DMS114 treated with DMSO at 0.1 percent for 48 hours (cell line): ENCODE measurements at regions not wholly inside any gene's neighbourhood (a gene's known extent, or its start where the extent isn't known, plus 50 kb on each side); places are given as distances from the start of the nearest gene placed in this dataset.

Experiments used
- DNase-seq: peaks from one replicate; lab custom pipeline; 2025; ENCODE audit not compliant: unreplicated experiment; lab: John Stamatoyannopoulos, UW

GRCh38 chr15:91471468-91471867 is 371.4 kb downstream of the SV2B start:
- no peak for DNase-seq

DNA sequence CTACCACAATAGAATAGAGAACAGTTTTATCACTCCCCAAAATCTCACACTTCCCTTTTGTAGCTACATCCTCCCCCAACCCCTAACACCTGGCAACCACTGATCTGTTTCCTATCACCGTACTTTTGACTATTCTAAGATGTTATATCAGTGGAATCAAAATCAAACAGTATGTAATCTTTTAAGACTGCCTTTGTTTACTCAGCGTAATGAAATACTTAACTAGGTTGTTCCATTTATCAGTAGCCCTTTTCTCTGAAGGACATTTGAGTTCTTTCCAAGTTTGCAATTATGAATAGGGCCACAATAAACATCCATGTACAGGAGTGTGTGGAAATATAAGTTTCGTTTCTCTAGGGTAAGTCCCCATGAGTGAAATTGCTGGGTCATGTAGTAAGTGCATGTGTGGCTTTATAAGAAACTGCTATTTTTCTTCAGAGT is 372.3 kb downstream of the SV2B start:
- no peak for DNase-seq

GRCh38 chr15:91473894-91474545 is 374.0 kb downstream of the SV2B start:
- DNase-seq = no peak

GRCh38 chr15:91476861-91477260 is 376.6 kb upstream of the SLCO3A1 start:
- no peak for DNase-seq

GRCh38 chr15:91478717-91479191 is 374.8 kb upstream of the SLCO3A1 start:
- DNase-seq = no peak

DNA sequence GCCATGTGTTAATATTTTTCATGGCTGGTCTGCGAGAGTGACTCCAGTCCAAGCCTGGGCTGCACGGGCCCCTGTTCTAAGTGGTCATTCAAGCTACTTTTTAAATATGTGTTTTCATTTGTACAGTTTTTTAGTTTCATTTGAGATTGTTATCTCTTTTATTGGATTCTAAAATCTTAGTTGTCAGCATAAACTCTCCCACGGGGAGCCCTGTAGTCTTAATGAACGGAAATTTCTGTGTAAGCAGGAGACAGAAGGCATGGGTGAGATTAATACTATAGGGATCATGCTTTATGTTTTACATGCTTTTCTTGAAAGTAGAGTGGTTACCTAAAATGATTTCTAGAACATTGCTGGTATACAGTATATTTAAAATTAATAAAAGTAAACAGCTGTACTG is 373.1 kb upstream of the SLCO3A1 start:
- no peak for DNase-seq

DNA sequence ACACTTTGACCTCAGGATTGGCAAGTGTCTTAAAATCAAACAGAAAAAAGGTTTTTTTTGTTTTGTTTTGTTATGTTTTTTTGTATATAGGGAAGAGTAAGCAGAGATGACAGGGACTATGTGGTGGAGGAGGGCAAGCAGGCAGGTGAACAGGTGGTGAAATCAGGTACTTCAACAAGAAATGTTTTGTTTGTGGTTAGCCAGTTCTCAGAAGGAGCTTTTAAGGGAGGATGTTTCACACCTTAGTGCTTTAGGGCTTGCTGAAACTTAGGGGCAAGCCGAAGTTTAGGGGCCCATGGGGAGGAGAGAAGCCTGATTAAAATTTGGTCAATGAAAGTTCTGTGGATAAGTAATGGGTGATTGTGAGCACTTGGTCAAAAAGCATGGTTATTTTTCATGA is 370.7 kb upstream of the SLCO3A1 start:
- no peak for DNase-seq

DNA sequence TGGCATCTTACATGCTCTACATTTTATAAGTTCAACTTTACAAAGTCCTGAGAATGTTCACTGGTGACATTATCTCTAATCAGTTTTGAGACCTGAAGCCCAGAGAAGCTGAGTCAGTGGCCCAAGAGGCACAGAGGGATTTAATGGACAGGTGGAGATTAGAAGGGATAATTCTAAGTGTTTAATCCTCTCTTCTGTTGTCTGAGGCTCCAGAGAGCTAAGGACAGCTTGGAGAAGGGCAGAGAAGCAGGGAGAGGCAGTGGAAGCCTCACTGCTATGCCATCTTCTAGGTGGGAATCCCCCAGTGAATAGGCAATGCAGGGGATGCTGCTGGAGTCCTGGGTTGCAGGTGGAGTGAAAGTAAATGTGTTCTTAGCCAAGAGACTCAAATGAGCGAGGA is 369.4 kb upstream of the SLCO3A1 start:
- no peak for DNase-seq

GRCh38 chr15:91488452-91488851 is 365.1 kb upstream of the SLCO3A1 start:
- no peak for DNase-seq

- DNase-seq = no peak
Measured at GRCh38 chr15:91490211-91490610, 363.3 kb upstream of the SLCO3A1 start.

DNA sequence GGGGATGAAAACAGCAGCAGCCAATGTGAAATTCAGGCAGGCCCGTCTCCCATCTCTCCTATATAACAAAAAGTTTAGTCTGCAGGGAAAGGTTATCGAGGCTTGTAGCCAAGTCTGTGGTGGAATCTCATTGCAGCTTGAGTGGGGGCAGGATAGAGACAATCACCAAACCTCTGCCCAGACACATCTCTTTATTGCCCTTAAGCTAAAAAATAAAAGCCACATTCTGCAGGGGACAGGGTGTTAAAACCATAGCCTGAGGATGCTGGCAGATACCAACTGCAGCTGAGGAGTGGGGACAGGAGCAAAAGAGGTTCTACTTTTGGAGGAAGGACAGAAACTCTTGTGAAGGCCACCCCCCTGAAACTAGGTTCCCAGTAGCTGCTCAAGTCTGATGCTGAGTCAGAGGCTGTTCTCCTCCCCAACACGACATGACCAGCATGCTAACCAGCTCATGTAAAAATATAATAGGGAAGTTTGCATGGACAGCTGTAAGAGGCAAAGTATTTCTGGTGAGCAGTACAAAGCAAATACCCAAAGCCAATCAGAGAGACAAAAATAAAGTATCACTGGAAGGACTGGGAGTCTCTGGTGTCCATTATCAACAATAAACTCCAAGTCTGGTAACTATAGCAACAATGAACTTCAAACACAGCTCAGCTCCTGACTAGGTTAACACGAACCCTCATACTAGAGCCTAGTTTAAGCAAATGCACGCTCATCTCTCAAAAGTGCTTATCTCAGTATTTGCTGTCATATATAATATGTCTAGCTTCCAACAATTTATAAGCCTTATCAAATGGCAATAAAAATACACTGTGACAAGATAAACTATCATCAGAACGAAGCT is 362.2 kb upstream of the SLCO3A1 start:
- no peak for DNase-seq

GRCh38 chr15:91496754-91497691 is 356.5 kb upstream of the SLCO3A1 start:
- no peak for DNase-seq

- DNase-seq = no peak
Measured at GRCh38 chr15:91498046-91498748, 355.3 kb upstream of the SLCO3A1 start.

GRCh38 chr15:91498749-91499062 is 354.8 kb upstream of the SLCO3A1 start:
- no peak for DNase-seq

- no peak for DNase-seq
Measured at GRCh38 chr15:91499774-91500383, 353.6 kb upstream of the SLCO3A1 start.

DNA sequence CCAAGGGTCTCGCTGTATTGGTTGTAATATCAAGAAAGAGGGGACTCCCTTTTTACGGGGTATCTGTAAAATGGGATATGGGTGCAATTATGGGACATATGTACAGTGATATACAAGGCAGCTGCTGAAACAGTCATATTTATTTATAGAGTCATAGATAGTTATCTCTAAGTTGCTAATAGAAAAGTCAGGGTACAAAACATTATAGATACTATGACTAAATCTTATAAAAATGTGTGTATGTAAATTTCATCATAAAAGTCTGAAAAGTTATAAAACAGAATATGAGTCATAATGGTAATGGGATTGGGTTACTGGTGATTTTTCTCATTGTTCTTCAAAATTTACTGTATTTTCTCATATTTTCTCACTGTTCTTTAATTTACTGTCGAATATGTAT is 344.9 kb upstream of the SLCO3A1 start:
- no peak for DNase-seq

- DNase-seq = no peak
Measured at GRCh38 chr15:91514147-91514546, 339.4 kb upstream of the SLCO3A1 start.

DNA sequence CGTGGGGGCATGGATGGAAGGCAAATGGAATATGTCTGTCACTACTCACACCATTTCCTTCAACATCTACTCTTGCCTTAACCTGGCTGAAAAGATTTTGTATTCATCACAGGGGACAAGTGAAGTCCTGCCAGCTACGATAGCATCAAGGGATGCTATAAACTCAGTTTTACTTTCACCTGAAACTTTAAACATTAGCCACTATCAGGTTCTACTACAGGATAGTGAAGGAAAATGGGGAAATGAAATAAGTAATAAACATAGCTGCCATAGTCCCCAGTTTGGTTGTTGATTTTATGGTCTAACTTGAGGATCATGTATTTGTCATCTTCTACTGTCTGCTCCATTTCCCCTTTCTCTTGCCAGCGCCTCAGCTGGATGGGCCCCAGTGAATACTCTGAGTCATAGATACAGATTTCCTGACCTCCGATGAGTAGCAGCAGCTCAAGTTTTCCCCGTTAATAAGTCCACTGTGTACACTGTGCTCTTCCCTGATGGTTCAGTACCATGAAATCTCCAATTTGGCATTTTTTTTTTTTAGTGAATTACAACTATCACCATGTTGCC is 338.2 kb upstream of the SLCO3A1 start:
- no peak for DNase-seq

DNA sequence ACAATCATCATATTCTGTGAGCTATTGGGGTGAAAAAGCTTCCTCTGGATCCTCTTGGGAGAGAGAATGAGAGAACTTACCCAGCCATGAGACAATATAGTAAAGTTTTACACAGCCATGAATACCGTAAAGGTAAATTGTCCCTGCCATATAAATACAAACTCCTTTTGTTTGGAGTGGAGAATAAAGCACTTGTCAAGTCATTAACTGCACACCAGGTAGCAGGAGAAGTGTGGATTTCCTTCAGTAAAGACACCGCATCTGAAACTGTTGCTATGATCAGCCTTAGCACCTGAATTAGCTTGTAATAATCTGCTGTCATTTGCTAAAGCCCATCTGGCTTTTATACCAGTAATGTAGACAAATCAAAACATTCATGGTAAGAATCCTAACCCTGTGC is 336.6 kb upstream of the SLCO3A1 start:
- DNase-seq = no peak
